A549 (cell line): ENCODE measurements at regions not wholly inside any gene's neighbourhood (a gene's known extent, or its start where the extent isn't known, plus 50 kb on each side); places are given as distances from the start of the nearest gene placed in this dataset.

Experiments
- small RNA-seq, 6 experiments: library from RNA; depleted of rRNA; stranded (forward); fragments of <200 nt; gene quantifications; one replicate each; pipeline ENCODE3, GENCODE V24; 2012

Small RNA genes in the stretch of these regions (small RNA-seq; reads per million reads assigned to genes)
- gene AC087897.1, result 0 reads per million in 6 experiments
